ENCODE measurements at regions not wholly inside any gene's neighbourhood (a gene's known extent, or its start where the extent isn't known, plus 50 kb on each side); places are given as distances from the start of the nearest gene placed in this dataset.

- no peak for DNase-seq (ENCODE audit: low read depth in 2 of 2)
Observed at GRCh38 chr3:175879417-175879816, 1020.3 kb downstream of the NAALADL2 start.

GRCh38 chr3:175869404-175869803 is 1010.3 kb downstream of the NAALADL2 start:
- DNase-seq (ENCODE audit: low read depth in 2 of 2) = no peak

DNA sequence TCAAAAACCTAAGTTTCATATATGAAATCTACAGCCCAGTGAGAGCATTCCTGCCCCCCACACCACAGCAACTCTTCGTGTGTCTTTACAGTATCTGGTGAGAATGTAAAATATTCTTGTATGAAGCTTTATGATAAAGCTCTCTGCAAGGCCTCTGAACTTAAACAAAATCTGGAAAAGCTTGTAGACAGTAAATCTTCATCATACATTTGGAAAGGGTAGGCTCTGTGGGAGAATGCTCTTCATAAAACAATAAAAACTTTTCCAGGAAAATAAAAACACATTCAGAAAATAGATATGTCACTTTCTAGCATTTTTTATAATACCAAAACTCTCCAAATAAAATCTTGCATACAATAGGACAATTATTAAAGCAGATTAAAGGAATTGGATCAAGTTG is 1009.5 kb downstream of the NAALADL2 start:
- DNase-seq (ENCODE audit: low read depth in 2 of 2) = no peak

DNA sequence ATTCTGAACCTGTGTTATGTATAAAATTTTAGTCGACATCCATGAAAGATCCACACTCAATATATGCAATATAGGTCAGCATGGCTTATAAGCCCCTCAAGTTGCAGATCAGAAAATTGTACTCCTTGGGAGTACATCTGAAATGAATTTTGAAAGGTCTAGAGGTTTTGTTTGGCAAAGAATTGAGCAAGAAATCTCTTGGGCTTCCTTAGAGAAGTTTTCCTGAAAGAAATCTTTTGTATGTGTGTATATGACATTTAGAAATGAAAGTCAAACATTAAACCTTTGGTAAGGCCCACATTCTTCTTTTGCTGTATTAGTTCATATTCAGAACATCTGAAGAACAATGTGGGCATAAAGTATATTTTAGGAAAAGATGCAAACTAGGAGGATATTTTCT is 1006.6 kb downstream of the NAALADL2 start:
- no peak for DNase-seq (ENCODE audit: low read depth in 2 of 2)

- no peak for DNase-seq (ENCODE audit: low read depth in 2 of 2)
Observed at GRCh38 chr3:175861916-175862315, 1002.8 kb downstream of the NAALADL2 start.

Data from stimulated activated CD8-positive, alpha-beta memory T cell treated with anti-CD3 and anti-CD28 coated beads, Interleukin-7, amount 100 ng/mL, for 1 hour (primary cell).